22Rv1 (cell line): ENCODE measurements at regions not wholly inside any gene's neighbourhood (a gene's known extent, or its start where the extent isn't known, plus 50 kb on each side); places are given as distances from the start of the nearest gene placed in this dataset.

Experiments used
- H3K27ac ChIP-seq: fragments of 450-650 bp; 2 replicates; pipeline ENCODE4 v1.5.1; 2017
- ZFX ChIP-seq: fragments of 450-650 bp; IDR thresholded peaks from 2 replicates; pipeline ENCODE4 v1.6.1; 2017; ENCODE audit warnings: antibody characterized with exemption, borderline replicate concordance
- TF ChIP-seq, protein P1 (sequence below): fragments of 450-650 bp; IDR thresholded peaks from 2 replicates; pipeline ENCODE4 v1.5.1; 2017; ENCODE audit warnings: mild to moderate bottlenecking

DNA sequence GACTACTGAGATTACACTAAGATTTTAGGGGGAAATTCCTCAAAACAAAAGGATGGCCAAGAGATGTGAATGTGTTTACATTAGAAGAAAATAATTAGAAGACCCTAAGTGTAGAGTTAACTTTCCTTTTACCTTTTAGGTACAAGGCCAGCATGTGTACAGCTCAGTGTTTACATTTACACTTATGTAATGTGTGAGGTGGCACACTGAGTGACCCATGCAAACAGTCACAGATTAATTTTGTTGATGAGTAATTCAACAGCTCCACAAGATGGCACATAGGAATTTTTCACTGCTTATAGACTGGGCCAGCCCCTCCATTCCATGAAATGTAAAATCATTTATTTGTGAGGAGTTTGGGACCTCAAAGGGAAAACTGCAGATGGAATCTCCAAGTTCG, 90.1 kb upstream of the SLC12A2 start:
- TF ChIP-seq ZFX: no peak
- TF ChIP-seq, protein P1, sequence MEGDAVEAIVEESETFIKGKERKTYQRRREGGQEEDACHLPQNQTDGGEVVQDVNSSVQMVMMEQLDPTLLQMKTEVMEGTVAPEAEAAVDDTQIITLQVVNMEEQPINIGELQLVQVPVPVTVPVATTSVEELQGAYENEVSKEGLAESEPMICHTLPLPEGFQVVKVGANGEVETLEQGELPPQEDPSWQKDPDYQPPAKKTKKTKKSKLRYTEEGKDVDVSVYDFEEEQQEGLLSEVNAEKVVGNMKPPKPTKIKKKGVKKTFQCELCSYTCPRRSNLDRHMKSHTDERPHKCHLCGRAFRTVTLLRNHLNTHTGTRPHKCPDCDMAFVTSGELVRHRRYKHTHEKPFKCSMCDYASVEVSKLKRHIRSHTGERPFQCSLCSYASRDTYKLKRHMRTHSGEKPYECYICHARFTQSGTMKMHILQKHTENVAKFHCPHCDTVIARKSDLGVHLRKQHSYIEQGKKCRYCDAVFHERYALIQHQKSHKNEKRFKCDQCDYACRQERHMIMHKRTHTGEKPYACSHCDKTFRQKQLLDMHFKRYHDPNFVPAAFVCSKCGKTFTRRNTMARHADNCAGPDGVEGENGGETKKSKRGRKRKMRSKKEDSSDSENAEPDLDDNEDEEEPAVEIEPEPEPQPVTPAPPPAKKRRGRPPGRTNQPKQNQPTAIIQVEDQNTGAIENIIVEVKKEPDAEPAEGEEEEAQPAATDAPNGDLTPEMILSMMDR: no peak
- H3K27ac ChIP-seq: peak overlapping the region; percentile 41

DNA sequence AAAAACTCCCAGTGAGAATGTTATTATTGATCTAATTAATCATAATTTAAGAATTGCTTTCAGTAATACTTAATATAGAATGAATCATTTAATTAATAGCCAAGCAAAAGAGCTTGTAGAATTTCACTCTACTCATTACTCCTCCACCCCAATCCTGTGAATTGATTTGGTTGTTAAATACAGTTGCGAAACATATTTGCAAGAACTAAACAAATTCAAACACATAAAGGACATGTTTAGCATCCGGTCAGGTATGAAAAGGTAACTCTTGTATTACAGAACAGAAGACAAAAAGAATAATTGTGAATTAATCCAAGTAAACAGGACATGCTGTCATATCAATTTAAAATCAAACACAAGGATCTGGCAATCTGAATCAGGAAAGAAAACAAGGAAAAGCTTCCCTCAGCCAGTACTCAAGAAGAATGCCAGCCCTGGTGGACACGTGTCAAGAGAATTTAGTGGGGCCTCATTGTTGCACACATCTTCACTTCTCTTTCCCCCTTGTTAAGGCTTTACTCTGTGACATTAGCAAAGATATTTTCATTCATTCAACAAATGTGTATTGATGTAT, 89.4 kb upstream of the SLC12A2 start:
- peak overlapping the region; percentile 41 for H3K27ac ChIP-seq
- no peak for TF ChIP-seq ZFX
- TF ChIP-seq, protein P1: no peak

DNA sequence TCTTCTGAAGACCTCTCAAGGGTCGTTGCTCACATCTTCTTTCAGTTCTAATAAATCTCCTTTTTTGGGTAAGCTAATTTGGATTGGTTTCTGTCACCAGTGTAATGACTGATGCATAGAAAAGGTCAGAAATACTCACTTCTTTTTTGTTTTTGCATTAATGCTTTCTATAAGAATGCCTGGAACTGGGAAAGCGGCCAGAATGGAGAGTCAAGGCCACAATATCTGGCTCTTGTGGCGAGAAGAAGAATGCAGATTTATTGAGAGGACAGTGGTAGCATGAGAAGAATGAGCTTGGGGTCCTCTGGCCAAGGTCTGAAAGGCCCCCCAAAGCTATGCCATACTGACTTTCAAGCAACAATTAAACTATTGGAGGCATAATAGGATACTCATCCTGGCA, 88.0 kb upstream of the SLC12A2 start:
- TF ChIP-seq, protein P1: no peak
- TF ChIP-seq ZFX: no peak
- H3K27ac ChIP-seq: no peak overlapping the region

DNA sequence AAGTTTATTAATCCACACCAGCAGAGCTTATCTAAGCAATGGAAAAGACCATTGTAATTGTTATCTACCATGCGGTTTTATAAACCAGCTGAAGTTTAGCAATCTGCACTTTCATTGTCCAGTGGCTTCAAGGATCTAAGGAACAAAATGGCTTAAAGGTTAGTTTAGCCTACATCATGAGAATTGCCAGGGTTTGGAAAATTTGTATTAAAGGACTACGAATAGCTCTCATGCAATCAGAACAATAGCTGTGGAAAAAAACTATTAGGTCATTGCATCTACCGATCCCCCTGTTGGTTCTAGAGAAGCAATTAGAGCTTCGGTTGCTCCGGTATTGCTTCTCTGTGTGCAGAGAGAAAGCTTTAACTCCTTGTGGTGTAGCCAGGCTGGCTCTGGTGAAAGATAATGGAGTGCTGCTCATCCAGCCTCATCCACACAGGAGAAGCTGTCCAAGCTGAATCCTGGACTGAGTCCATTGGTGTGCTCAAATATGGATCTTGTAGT, 86.3 kb upstream of the SLC12A2 start:
- H3K27ac ChIP-seq: no peak overlapping the region
- TF ChIP-seq, protein P1: no peak
- TF ChIP-seq ZFX: no peak

DNA sequence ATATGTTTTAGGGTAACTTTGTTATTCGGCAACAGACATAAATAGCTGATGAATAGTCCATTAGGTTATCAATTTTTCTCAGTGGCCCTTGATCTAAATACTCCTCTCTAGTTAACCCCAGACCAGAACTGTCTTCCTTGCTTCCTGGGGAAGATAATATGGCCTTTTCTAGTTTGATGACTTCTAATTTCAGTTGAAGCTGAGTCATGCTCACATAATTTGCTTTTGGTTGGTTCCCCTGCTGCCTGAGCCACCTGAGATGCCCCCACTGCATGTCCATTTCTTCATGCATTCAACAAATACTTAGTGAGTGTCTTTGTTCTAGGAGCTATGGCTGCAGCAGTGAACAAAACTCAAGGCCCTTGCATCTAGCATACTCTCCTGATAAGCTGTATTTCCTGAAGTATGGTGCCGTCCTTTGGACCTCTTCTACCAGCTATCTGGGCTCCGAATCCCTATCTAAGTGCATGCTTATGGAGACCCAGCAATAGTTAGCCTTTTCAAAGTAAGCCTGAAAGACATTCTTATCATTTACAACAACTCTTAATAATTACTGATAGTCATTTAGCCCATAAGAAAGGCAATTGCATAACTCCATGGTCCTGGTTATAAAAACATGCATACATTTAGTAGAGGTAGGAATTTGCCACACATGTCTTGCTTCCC, 84.5 kb upstream of the SLC12A2 start:
- H3K27ac ChIP-seq: no peak overlapping the region
- TF ChIP-seq ZFX: no peak
- TF ChIP-seq, protein P1: no peak

DNA sequence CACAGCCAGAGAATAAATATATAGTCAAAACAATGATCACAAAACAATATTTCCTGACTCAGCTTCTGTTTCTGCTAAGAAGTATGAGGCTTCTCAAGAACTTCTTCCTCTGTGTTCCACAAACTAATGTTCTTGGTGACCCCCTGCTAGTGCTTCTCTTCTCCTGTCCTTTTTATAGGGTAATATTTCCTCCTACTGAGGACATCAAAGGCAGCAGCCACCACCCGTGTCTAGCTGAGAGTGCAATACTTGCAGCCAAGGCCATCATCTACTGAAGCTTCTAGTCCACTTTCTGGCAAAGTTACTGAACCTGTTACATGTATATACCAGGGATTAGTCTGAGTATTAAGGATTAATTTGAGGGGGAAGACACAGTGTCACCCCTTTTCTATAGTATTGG, 83.7 kb upstream of the SLC12A2 start:
- H3K27ac ChIP-seq: no peak overlapping the region
- TF ChIP-seq ZFX: no peak
- TF ChIP-seq, protein P1: no peak

DNA sequence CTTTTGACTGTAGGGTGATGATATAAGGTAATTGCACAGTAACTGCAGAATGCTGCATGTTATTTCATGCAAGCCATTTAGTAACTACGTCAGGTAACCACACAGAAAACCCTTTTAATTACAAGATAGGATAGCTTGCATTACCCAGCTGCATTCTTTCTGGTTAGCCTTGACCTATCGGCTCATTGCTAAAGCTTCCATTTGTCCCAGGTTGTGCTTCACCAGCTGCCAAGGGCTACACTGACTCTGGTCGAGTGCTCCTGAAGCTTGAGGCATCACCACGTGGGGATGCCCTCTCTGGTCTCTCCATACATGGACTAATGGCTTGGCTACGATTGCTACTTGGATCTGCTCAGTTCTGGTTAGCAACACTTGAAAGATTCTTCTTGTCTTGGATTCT, 81.1 kb upstream of the SLC12A2 start:
- H3K27ac ChIP-seq: no peak overlapping the region
- no peak for TF ChIP-seq ZFX
- TF ChIP-seq, protein P1: no peak
